WTC11 (cell line): ENCODE measurements at regions not wholly inside any gene's neighbourhood (a gene's known extent, or its start where the extent isn't known, plus 50 kb on each side); places are given as distances from the start of the nearest gene placed in this dataset.

Source experiments
- ATAC-seq: fragments of 200-7000 bp; cut with Tn5 transposase; 2 replicates; pipeline ENCODE4 v1.10.0; 2021; ENCODE audit warnings: mild to moderate bottlenecking, moderate library complexity
- CTCF ChIA-PET: fragments of 300-600 bp; sonication (Branson Sonifier 250); formaldehyde crosslinking; loops from one replicate; lab custom pipeline; 2021; ENCODE audit warnings: antibody characterized with exemption; lab: Charles Lee
- POLR2A ChIA-PET: fragments of 350-600 bp; sonication (Branson Sonifier 250); formaldehyde crosslinking; loops from one replicate; lab custom pipeline; 2021; ENCODE audit warnings: antibody characterized with exemption; lab: Charles Lee
- DNase-seq: peaks from one replicate; pipeline ENCODE4 v3.0.0; 2021; ENCODE audit warnings: low spot score
- H3K27ac Mint-ChIP-seq: 2 replicates; pipeline ENCODE4 v1.8.0; 2021; ENCODE audit warnings: mixed read lengths
- H3K27me3 Mint-ChIP-seq: 2 replicates; pipeline ENCODE4 v1.8.0; 2021; ENCODE audit warnings: low read depth, mild to moderate bottlenecking, moderate library complexity, mixed read lengths
- H3K36me3 Mint-ChIP-seq: 2 replicates; pipeline ENCODE4 v1.8.0; 2021; ENCODE audit warnings: mixed read lengths
- H3K4me1 Mint-ChIP-seq: 2 replicates; pipeline ENCODE4 v1.8.0; 2022; ENCODE audit warnings: mixed read lengths
- H3K4me3 Mint-ChIP-seq: 2 replicates; pipeline ENCODE4 v1.8.0; 2021; ENCODE audit warnings: mild to moderate bottlenecking, moderate library complexity, mixed read lengths
- H3K9me3 Mint-ChIP-seq: 2 replicates; pipeline ENCODE4 v1.8.0; 2021; ENCODE audit warnings: mixed read lengths
- ATF1 ChIP-seq: sonication (generic); formaldehyde crosslinking; IDR thresholded peaks from 2 replicates; pipeline ENCODE4 v1.8.1; 2023; ENCODE audit warnings: mild to moderate bottlenecking, moderate library complexity, missing genetic modification reagents
- CREB1 ChIP-seq: sonication (generic); formaldehyde crosslinking; IDR thresholded peaks from 2 replicates; pipeline ENCODE4 v1.8.0; 2023; ENCODE audit warnings: mild to moderate bottlenecking, missing genetic modification reagents
- E2F1 ChIP-seq: sonication (generic); formaldehyde crosslinking; IDR thresholded peaks from 2 replicates; pipeline ENCODE4 v1.8.0; 2022; ENCODE audit warnings: mild to moderate bottlenecking, missing genetic modification reagents
- ELF4 ChIP-seq: sonication (generic); formaldehyde crosslinking; IDR thresholded peaks from 2 replicates; pipeline ENCODE4 v1.8.1; 2022; ENCODE audit warnings: low read depth, mild to moderate bottlenecking, moderate library complexity, missing genetic modification reagents
- ETV6 ChIP-seq: sonication (generic); formaldehyde crosslinking; IDR thresholded peaks from 2 replicates; pipeline ENCODE4 v1.8.1; 2022; ENCODE audit warnings: mild to moderate bottlenecking, missing genetic modification reagents
- FOXJ3 ChIP-seq: sonication (generic); formaldehyde crosslinking; IDR thresholded peaks from 2 replicates; pipeline ENCODE4 v1.9.0; 2021; ENCODE audit warnings: missing genetic modification reagents, mild to moderate bottlenecking, borderline replicate concordance
- FOXK1 ChIP-seq: sonication (generic); formaldehyde crosslinking; IDR thresholded peaks from 2 replicates; pipeline ENCODE4 v1.8.0; 2022; ENCODE audit warnings: mild to moderate bottlenecking, moderate library complexity, missing genetic modification reagents
- MLX ChIP-seq: sonication (generic); formaldehyde crosslinking; IDR thresholded peaks from 2 replicates; pipeline ENCODE4 v1.8.1; 2023; ENCODE audit warnings: mild to moderate bottlenecking, missing genetic modification reagents, moderate library complexity
- NR1H2 ChIP-seq: sonication (generic); formaldehyde crosslinking; IDR thresholded peaks from 2 replicates; pipeline ENCODE4 v1.9.0; 2021; ENCODE audit warnings: mild to moderate bottlenecking, moderate library complexity, missing genetic modification reagents
- OVOL2 ChIP-seq: fragments of 250-450 bp; sonication (Bioruptor Pico); IDR thresholded peaks from 2 replicates; pipeline ENCODE4 v1.9.0; 2021; ENCODE audit warnings: mild to moderate bottlenecking, borderline replicate concordance
- RELA ChIP-seq: sonication (generic); formaldehyde crosslinking; IDR thresholded peaks from 2 replicates; pipeline ENCODE4 v1.8.1; 2022; ENCODE audit warnings: missing genetic modification reagents, mild to moderate bottlenecking, borderline replicate concordance
- USF2 ChIP-seq: sonication (generic); formaldehyde crosslinking; IDR thresholded peaks from 2 replicates; pipeline ENCODE4 v1.8.1; 2023; ENCODE audit warnings: mild to moderate bottlenecking, missing genetic modification reagents, moderate library complexity
- ZNF232 ChIP-seq: sonication (generic); formaldehyde crosslinking; IDR thresholded peaks from 2 replicates; pipeline ENCODE4 v1.8.0; 2022; ENCODE audit warnings: mild to moderate bottlenecking, missing genetic modification reagents
- ZNF425 ChIP-seq: fragments of 250-450 bp; sonication (Bioruptor Pico); conservative IDR thresholded peaks from 2 replicates; pipeline ENCODE4 v1.9.0; 2021; ENCODE audit warnings: mild to moderate bottlenecking
- ZNF532 ChIP-seq: fragments of 250-450 bp; sonication (Bioruptor Pico); IDR thresholded peaks from 2 replicates; pipeline ENCODE4 v1.9.0; 2021; ENCODE audit warnings: mild to moderate bottlenecking, borderline replicate concordance
- ZSCAN18 ChIP-seq: fragments of 250-450 bp; sonication (Bioruptor Pico); IDR thresholded peaks from 2 replicates; pipeline ENCODE4 v2.1.2; 2022; ENCODE audit warnings: mild to moderate bottlenecking, moderate library complexity

GRCh38 chr12:33614630-33615029 is 175.0 kb upstream of the SYT10 start:
- Mint-ChIP-seq H3K27me3 (no peaks in the 10 kb centered on the region), H3K4me3 (no peak overlapping the region)
- no peak for DNase-seq
- CTCF ChIA-PET = no interaction called here
- TF ChIP-seq ZNF232 (CRISPR knock-in tag) (no peak), RELA (CRISPR knock-in tag) (no peak), NR1H2 (no peak), FOXJ3 (CRISPR knock-in tag) (no peak), ATF1 (CRISPR knock-in tag) (no peak), OVOL2 (CRISPR knock-in tag) (no peak), ZSCAN18 (CRISPR knock-in tag) (no peak), CREB1 (no peak), E2F1 (no peak), USF2 (CRISPR knock-in tag) (no peak), MLX (no peak), ZNF532 (no peak)
- TF ChIP-seq, all 79 proteins: peak for 0
- POLR2A ChIA-PET = no interaction called here
- no peak overlapping the region for H3K27ac Mint-ChIP-seq
- ATAC-seq = no peak
- peaks cover 33% of the 10 kb centered on the region for H3K9me3 Mint-ChIP-seq
- H3K4me1 Mint-ChIP-seq = no peaks in the 10 kb centered on the region
- H3K36me3 Mint-ChIP-seq = peaks cover 32% of the 10 kb centered on the region

GRCh38 chr12:33617218-33617617 is 177.6 kb upstream of the SYT10 start:
- TF ChIP-seq ZNF425 (CRISPR knock-in tag) = no peak
- no peak for TF ChIP-seq MLX
- no peak for TF ChIP-seq FOXK1
- no peak for TF ChIP-seq ELF4
- TF ChIP-seq ETV6 (CRISPR knock-in tag) = no peak
- Mint-ChIP-seq H3K27ac (no peak overlapping the region), H3K4me1 (no peaks in the 10 kb centered on the region), H3K9me3 (peaks cover 49% of the 10 kb centered on the region), H3K4me3 (no peak overlapping the region), H3K27me3 (no peaks in the 10 kb centered on the region), H3K36me3 (peaks cover 40% of the 10 kb centered on the region)
- ATAC-seq (no peak), DNase-seq (no peak)
- POLR2A ChIA-PET = no interaction called here
- CTCF ChIA-PET = no interaction called here
